Cardiac septum (tissue), 1 donor: ENCODE measurements at regions not wholly inside any gene's neighbourhood (a gene's known extent, or its start where the extent isn't known, plus 50 kb on each side); places are given as distances from the start of the nearest gene placed in this dataset.

ENCODE experiments used
- DNase-seq: peaks from one replicate; pipeline ENCODE4 v3.0.0-alpha.2; 2020; ENCODE audit warnings: low spot score
- intact Hi-C: fragments of 100-400 bp; cut with DNase I; formaldehyde crosslinking; loops from one replicate; pipeline ENCODE4 v1.14.0; 2022
- donor health status: DM: no; HTN: no; CAD: no.

DNA sequence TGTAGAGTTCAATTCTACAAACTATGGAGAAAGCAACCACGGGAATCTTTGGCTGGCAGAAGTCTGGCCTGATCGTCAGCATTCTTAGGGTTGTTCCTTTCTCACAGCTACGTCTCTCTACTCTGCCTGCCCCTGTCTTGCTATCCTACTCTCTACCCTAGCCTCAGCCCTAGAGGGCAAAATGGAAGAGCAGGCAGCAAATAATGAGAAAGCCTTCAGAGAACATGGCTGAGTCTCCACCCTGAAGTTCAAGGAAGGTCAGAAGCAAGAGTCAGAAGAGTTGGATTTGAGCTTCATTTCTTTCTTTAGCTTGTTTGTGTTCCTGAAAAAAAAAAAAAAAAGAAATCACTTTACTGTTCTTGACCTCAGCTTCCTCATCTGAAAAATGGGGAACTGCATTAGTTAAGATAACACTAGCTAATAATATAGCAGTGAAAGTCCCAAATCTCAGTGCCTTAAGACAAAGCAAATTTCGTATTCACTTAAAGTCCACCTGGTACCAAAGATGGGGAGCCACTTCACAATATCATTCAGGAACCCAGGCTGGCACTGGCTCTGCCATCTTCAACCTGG lies 50.2 kb upstream of the CCND2 start:
- intact Hi-C loops = no loop called here
- DNase-seq = no peak

GRCh38 chr12:4221258-4221620 lies 52.3 kb upstream of the CCND2 start:
- intact Hi-C loops = no loop called here
- DNase-seq = no peak

- intact Hi-C loops = no loop called here
- DNase-seq = no peak
Measured at GRCh38 chr12:4220536-4221257, 52.9 kb upstream of the CCND2 start.

- DNase-seq = no peak
- intact Hi-C loops = no loop called here
Measured at GRCh38 chr12:4217091-4217490, 56.5 kb upstream of the CCND2 start.

DNA sequence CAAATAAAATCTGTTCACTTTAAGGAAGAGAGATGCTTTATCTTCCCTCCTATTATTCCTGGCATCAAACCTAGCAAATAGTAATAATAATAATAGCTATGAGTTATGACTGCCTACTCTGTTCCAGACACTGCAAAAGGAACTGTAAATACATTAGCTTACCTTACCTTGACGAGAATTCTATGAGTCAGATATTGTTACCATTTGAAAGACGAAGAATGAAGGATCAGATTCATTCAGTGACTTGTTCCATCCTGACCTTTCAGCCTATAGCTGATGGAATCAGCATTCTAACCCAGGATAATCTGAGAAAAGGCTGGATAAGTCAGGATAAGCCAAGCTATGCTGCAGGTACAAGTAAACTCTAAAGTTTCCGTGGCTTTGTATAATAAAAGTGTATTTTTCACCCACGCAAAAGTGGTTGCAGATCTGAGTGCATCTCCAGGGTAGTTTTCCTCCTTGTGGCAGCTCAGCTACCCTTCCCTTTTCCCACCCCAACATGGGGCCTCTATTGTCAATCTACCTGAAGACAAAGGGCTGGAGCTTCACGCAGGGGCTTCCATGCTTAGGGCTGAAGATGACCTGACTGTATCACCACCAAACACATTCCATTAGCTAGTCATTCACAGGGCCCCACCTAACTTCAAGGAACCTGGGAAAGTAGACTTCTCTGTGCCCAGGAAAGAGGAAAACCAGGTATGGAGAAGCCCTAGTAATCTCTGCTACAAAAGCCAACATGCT lies 57.2 kb upstream of the CCND2 start:
- DNase-seq = no peak
- intact Hi-C loops = no loop called here

DNA sequence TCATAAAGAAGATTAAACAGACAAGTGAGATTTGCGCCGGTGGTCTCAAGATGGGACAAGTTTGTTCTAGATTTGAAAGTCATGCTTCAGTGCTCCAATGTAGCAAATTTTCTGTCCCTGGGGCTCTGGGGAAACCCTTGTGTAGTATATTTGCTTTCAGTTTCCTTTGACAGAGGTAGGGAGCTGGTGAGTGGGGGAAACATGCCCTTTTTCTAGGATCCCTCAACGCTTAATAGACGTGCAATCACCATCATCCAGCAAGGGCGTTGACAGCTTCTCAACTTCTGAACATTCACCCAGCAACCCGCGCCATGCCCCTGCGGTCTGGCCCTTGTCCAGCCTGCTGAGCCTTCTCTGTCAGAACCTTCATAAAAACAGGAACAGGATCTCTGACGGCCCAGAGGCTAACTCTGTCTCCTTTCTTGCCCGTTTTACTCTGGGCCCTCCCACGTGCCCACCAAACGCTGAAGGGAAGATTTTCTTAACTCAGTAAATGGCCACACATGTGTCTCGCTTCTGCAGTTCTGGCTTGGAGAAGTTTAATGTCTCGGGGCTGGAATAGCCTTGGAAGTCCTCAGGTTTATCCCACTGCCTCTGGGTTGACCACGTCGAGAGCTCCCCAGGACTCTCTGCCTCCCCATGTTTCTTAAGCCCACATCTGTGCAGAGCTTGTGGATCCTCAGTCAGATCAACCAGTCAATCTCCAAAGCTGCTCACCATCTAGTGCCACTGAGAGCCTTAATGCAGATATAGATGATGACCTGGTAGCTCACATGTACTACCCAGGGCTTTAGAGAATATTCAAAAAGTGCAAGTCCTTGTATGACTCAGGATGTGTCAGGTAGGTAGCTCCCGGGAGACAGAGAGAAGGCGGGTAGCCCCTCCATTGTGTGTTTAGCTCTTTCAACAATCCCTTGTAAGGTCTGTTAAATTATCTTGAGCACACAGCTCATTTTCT lies 58.1 kb upstream of the CCND2 start:
- DNase-seq = peak; percentile 94
- intact Hi-C loops = no loop called here

GRCh38 chr12:4214877-4215228 lies 58.7 kb upstream of the CCND2 start:
- DNase-seq = no peak
- intact Hi-C loops = no loop called here

DNA sequence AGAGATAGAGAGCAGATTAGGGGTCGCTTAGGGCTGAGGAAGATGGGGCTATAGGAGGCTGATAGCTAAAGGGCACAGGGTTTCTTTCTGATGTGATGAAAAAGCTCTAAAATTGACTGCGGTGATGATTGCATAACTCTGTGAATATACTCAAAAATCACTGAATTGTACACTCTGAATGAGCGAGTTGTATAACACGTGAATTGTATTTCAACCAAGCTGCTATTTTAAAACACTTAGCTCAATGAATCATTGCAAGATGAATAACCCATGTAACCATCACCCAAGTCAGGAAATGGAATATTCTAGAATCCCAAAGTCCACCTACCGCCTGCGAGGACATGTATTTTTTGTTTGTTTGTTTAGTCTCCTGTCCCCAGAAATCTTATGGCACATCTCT lies 60.1 kb upstream of the CCND2 start:
- no peak for DNase-seq
- intact Hi-C loops = no loop called here

- intact Hi-C loops = no loop called here
Measured at GRCh38 chr12:4212845-4213244, 60.7 kb upstream of the CCND2 start.

DNA sequence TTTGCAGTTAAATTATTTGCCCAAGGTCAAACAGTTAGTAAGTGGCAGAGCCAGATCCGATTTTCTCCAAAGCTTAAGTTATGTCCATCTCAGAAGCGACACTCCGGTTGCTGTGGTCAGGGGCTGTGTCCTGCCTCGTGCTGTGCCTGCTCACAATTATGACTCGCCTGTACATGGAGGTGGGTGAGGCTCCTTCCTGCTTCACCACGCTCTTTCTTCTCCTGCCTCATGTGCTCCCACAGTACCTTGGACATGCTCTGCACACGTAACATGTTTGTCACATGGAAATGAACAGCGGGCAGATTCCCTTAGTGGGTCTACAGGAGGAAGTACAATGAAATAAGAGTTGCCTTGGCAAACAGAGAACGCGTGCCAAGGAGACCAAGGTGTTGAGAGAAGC lies 62.2 kb upstream of the CCND2 start:
- intact Hi-C loops = no loop called here
- no peak for DNase-seq

More at GRCh38 chr12:4212845-4213244, 60.7 kb upstream of the CCND2 start:
- no peak for DNase-seq

DNA sequence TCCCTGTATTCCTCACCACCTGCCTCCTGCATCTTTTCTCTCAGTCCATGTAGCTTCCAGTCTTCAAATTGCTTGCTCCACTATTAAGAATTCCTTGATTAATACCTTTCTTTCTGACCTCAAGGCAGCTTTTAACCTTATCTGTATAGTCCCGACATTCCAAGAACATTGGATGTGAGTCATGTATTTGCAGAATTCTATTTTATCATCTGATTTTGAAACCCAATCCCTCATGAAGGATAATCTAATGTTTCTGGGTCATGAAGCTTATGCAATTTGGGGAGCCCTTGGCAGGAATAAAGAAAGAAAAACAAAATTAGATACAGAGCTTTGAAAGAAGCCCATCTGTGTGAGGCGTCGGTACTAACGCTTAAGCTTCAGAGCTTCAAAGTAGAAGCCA lies 63.4 kb upstream of the CCND2 start:
- DNase-seq = no peak
- intact Hi-C loops = no loop called here

- no peak for DNase-seq
- intact Hi-C loops = no loop called here
Measured at GRCh38 chr12:4206470-4206869, 67.1 kb upstream of the CCND2 start.

DNA sequence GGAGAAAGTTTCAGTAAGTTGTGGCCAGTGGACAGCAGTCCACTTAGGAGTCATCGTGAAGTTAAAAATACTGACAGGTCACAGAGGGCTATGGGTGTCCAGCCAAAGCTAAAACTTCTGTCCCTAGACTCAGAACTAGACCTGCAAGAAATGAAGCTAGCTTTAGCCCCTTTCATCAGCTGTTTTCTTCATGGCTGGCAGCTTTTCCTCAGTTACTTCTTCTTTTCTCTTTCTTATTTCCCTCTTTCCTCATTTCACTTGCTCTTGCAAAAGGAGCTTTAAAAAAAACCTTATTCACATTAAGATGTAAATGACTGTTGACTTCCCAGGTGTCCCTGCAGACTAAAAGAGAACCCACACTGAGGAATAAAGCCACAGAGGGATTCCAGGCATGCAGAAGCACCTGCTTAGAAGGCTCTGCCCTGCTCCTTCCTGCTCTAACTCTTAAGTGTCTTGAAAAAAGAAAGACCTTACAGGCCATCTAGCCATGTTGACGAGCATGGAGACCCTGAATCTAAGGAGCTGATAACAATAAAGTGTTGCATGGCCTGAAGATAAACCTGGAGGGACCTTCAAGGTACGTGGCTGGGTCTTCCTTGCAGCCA lies 69.7 kb upstream of the CCND2 start:
- intact Hi-C loops = no loop called here
- no peak for DNase-seq

- no peak for DNase-seq
- intact Hi-C loops = no loop called here
Measured at GRCh38 chr12:4202918-4203317, 70.6 kb upstream of the CCND2 start.

GRCh38 chr12:4202487-4202886 lies 71.1 kb upstream of the CCND2 start:
- DNase-seq = no peak
- intact Hi-C loops = no loop called here

DNA sequence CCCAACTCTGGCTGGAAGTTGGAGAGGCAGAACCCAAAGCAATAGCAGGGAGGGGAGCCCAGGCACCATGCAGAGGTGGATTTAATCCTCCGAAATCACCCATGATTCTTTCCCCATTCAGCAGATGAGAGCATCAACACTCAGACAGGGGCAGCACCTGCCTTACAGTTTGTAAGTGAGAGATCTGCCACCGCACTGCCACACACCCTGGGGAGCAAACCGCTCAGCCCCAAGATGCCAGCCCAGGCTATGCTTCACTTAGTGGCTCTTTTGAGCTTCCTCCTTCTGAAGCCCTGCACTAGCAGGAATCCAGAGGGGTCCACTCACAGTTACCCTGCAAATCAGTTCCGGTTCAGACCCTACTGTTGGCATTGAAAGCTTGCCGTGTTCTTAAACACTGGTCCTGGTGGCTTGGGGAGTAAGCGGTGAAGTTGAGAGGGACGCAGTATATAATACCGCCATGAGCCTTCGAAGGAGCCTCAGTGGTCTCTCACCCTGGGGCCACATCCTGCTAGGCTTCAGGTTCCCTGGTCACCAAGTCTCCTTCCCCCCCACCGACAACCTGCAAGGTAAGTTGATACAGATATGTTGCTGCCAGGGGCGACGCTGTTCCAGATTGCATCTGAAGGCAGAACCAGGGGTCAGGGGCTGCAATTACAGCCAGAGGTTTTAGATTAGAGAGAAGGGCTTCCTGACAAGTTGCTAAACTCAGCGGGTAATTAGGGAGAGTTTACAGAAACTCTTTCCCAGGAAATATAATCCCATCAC lies 72.0 kb upstream of the CCND2 start:
- intact Hi-C loops = no loop called here
- no peak for DNase-seq

GRCh38 chr12:4197922-4198763 lies 75.4 kb upstream of the CCND2 start:
- intact Hi-C loops = no loop called here
- DNase-seq = no peak

GRCh38 chr12:4196805-4197420 lies 76.6 kb upstream of the CCND2 start:
- intact Hi-C loops = no loop called here

More at GRCh38 chr12:4196805-4197420, 76.6 kb upstream of the CCND2 start:
- DNase-seq = no peak
